Peyer's patch (tissue), 4 donors: ENCODE measurements at regions not wholly inside any gene's neighbourhood (a gene's known extent, or its start where the extent isn't known, plus 50 kb on each side); places are given as distances from the start of the nearest gene placed in this dataset.

Experiments used
- DNase-seq, 3 donors: peaks; one replicate each; pipeline ENCODE4 v3.0.0-alpha.2; 2017 to 2019
- H3K27ac ChIP-seq, 4 donors: fragments of 200-600 bp; sonication (generic); one replicate each; pipeline ENCODE4 v1.5.1; 2016 to 2019
- H3K27me3 ChIP-seq, 2 donors: fragments of 200-600 bp; sonication (generic); one replicate each; pipeline ENCODE4 v1.5.1; 2019
- H3K36me3 ChIP-seq, 3 donors: fragments of 200-600 bp; sonication (generic); one replicate each; pipeline ENCODE4 v1.5.1; 2016 to 2019
- H3K4me1 ChIP-seq, 4 donors: fragments of 200-600 bp; sonication (generic); one replicate each; pipeline ENCODE4 v1.5.1; 2016 to 2019
- H3K4me3 ChIP-seq, 4 donors: fragments of 200-600 bp; sonication (generic); 1 replicate in 3 of 4; 2 replicates in 1 of 4; pipeline ENCODE4 v1.5.1; 2016 to 2019; ENCODE audit warnings: mild to moderate bottlenecking in 1 of 4
- H3K9me3 ChIP-seq, 4 donors: fragments of 200-600 bp; sonication (generic); one replicate each; pipeline ENCODE4 v1.5.1; 2016 to 2019; ENCODE audit warnings: mild to moderate bottlenecking in 1 of 4
- CTCF ChIP-seq, 6 experiments: fragments of 450-650 bp in 4 of 6; fragments of 200-600 bp in 2 of 6; sonication (generic) in 1 of 6; IDR thresholded peaks; one replicate each; pipeline ENCODE4 v1.5.1; 2017 to 2019; ENCODE audit warnings: antibody characterized with exemption in 6 of 6, mild to moderate bottlenecking in 3 of 6, moderate library complexity in 1 of 6
- POLR2A ChIP-seq, 2 donors: fragments of 450-650 bp; IDR thresholded peaks; one replicate each; pipeline ENCODE4 v1.5.1; 2017; ENCODE audit warnings: antibody characterized with exemption in 2 of 2, mild to moderate bottlenecking in 2 of 2, moderate library complexity in 2 of 2

GRCh38 chr7:91582799-91583477, 297.6 kb downstream of the MTERF1 start:
- Histone ChIP-seq H3K36me3 (no peaks in the 10 kb centered on the region), H3K9me3 (no peaks in the 10 kb centered on the region), H3K27ac (no peak overlapping the region), H3K4me3 (no peak overlapping the region), H3K27me3 (no peaks in the 10 kb centered on the region), H3K4me1 (no peaks in the 10 kb centered on the region)
- DNase-seq = no peak
- TF ChIP-seq CTCF (IDR thresholded peaks at IDR 0.05) = no peak
- TF ChIP-seq POLR2A (IDR thresholded peaks at IDR 0.05) = no peak

GRCh38 chr7:91596287-91596686, 284.2 kb downstream of the MTERF1 start:
- TF ChIP-seq CTCF (IDR thresholded peaks at IDR 0.05) (no peak), POLR2A (IDR thresholded peaks at IDR 0.05) (no peak)
- H3K27ac ChIP-seq = no peak overlapping the region
- H3K27me3 ChIP-seq = no peaks in the 10 kb centered on the region
- no peak for DNase-seq
- H3K9me3 ChIP-seq = no peaks in the 10 kb centered on the region
- no peaks in the 10 kb centered on the region for H3K36me3 ChIP-seq
- H3K4me3 ChIP-seq = no peak overlapping the region
- no peaks in the 10 kb centered on the region for H3K4me1 ChIP-seq

- Histone ChIP-seq H3K27ac (no peak overlapping the region), H3K36me3 (no peaks in the 10 kb centered on the region), H3K9me3 (no peaks in the 10 kb centered on the region), H3K4me1 (no peaks in the 10 kb centered on the region), H3K27me3 (no peaks in the 10 kb centered on the region), H3K4me3 (no peak overlapping the region)
- no peak for TF ChIP-seq CTCF (IDR thresholded peaks at IDR 0.05)
- TF ChIP-seq POLR2A (IDR thresholded peaks at IDR 0.05) = no peak
- no peak for DNase-seq
Measured at GRCh38 chr7:91598791-91599190, 281.7 kb downstream of the MTERF1 start.

GRCh38 chr7:91600112-91600511, 280.4 kb downstream of the MTERF1 start:
- H3K9me3 ChIP-seq = no peaks in the 10 kb centered on the region
- H3K27me3 ChIP-seq = no peaks in the 10 kb centered on the region
- H3K4me3 ChIP-seq = no peak overlapping the region
- no peak overlapping the region for H3K27ac ChIP-seq
- no peaks in the 10 kb centered on the region for H3K4me1 ChIP-seq
- no peaks in the 10 kb centered on the region for H3K36me3 ChIP-seq
- TF ChIP-seq POLR2A (IDR thresholded peaks at IDR 0.05) (no peak), CTCF (IDR thresholded peaks at IDR 0.05) (no peak)
- DNase-seq = no peak

- TF ChIP-seq POLR2A (IDR thresholded peaks at IDR 0.05) (no peak), CTCF (IDR thresholded peaks at IDR 0.05) (no peak)
- H3K36me3 ChIP-seq = no peaks in the 10 kb centered on the region
- no peak for DNase-seq
- H3K27me3 ChIP-seq = no peaks in the 10 kb centered on the region
- no peaks in the 10 kb centered on the region for H3K9me3 ChIP-seq
- no peak overlapping the region for H3K4me3 ChIP-seq
- H3K4me1 ChIP-seq = no peaks in the 10 kb centered on the region
- no peak overlapping the region for H3K27ac ChIP-seq
Measured at GRCh38 chr7:91603707-91604106, 276.8 kb downstream of the MTERF1 start.

- Histone ChIP-seq H3K27ac (no peak overlapping the region), H3K4me3 (no peak overlapping the region), H3K9me3 (no peaks in the 10 kb centered on the region), H3K36me3 (no peaks in the 10 kb centered on the region), H3K4me1 (no peaks in the 10 kb centered on the region), H3K27me3 (no peaks in the 10 kb centered on the region)
- TF ChIP-seq POLR2A (IDR thresholded peaks at IDR 0.05) (no peak), CTCF (IDR thresholded peaks at IDR 0.05) (no peak)
- DNase-seq = no peak
Measured at GRCh38 chr7:91608606-91609005, 271.9 kb downstream of the MTERF1 start.
